Activated CD4-positive, alpha-beta T cell treated with anti-CD3 and anti-CD28 coated beads for 36 hours (primary cell): ENCODE measurements at regions not wholly inside any gene's neighbourhood (a gene's known extent, or its start where the extent isn't known, plus 50 kb on each side); places are given as distances from the start of the nearest gene placed in this dataset.

ENCODE experiments used
- ATAC-seq: fragments of 200-7000 bp; cut with Tn5 transposase; one replicate; pipeline ENCODE4 v1.10.0; 2021; ENCODE audit warnings: mild to moderate bottlenecking, moderate library complexity
- CTCF ChIA-PET: fragments of 350-600 bp; sonication (Branson Sonifier 250); formaldehyde crosslinking; loops from one replicate; lab custom pipeline; 2021; ENCODE audit warnings: antibody characterized with exemption; lab: Charles Lee
- POLR2A ChIA-PET: fragments of 350-600 bp; sonication (Branson Sonifier 250); formaldehyde crosslinking; loops from one replicate; lab custom pipeline; 2021; ENCODE audit warnings: antibody characterized with exemption, inconsistent platforms; lab: Charles Lee
- DNase-seq: peaks from one replicate; pipeline ENCODE4 v3.0.0-alpha.2; 2020
- H3K27ac Mint-ChIP-seq: one replicate; pipeline ENCODE4 v1.8.0; 2021; ENCODE audit warnings: mixed read lengths
- H3K27me3 Mint-ChIP-seq: one replicate; pipeline ENCODE4 v1.8.0; 2021; ENCODE audit warnings: mixed read lengths
- H3K36me3 Mint-ChIP-seq: one replicate; pipeline ENCODE4 v1.8.0; 2021; ENCODE audit warnings: low read depth, mixed read lengths
- H3K4me1 Mint-ChIP-seq: one replicate; pipeline ENCODE4 v1.8.0; 2021; ENCODE audit warnings: mixed read lengths
- H3K4me3 Mint-ChIP-seq: one replicate; pipeline ENCODE4 v1.8.0; 2021; ENCODE audit warnings: mild to moderate bottlenecking, moderate library complexity, mixed read lengths
- H3K9me3 Mint-ChIP-seq: one replicate; pipeline ENCODE4 v1.8.0; 2021; ENCODE audit warnings: low read depth, mixed read lengths
- intact Hi-C, 2 experiments: fragments of 100-400 bp; cut with DNase I in 1 of 2; cut with micrococcal nuclease in 1 of 2; formaldehyde crosslinking; loops; one replicate each; pipeline versions ENCODE4 v1.14.2 to v1.15.1; 2022 to 2024; cut with DNase I, micrococcal nuclease

GRCh38 chr5:74063346-74063745, 437.4 kb downstream of the ARHGEF28 start:
- no peaks in the 10 kb centered on the region for H3K9me3 Mint-ChIP-seq
- intact Hi-C loops: no loop called here
- H3K4me1 Mint-ChIP-seq: no peaks in the 10 kb centered on the region
- CTCF ChIA-PET: no interaction called here
- ATAC-seq (no peak), DNase-seq (no peak)
- no peak overlapping the region for H3K4me3 Mint-ChIP-seq
- H3K27ac Mint-ChIP-seq: no peak overlapping the region
- POLR2A ChIA-PET: no interaction called here
- H3K27me3 Mint-ChIP-seq: peaks cover 2% of the 10 kb centered on the region
- no peaks in the 10 kb centered on the region for H3K36me3 Mint-ChIP-seq

DNA sequence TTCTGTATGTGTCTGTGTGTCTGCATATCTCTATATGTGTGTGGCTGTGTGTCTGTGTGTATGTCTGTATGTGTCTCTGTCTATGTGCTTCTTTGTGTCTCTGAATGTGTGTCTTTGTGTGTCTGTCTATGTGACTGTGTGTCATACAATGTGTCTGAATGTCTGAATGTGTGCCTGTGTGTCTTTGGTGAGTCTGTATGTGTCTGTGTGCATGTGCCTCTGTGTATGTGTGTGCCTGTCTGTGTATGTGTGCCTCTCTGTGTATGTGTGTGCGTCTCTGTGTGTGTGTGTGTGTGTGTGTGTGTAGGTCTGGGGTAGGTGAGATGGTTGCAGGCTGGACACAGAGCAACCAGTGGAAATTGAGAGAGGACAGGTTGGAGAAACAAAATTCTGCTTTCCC, 435.3 kb downstream of the ARHGEF28 start:
- no peaks in the 10 kb centered on the region for H3K36me3 Mint-ChIP-seq
- CTCF ChIA-PET: interaction anchor here (0.6 kb wide), 1 partner anchor 12 kb away, joined by 3 read pairs; no protein-coding TSS in a partner anchor
- no peaks in the 10 kb centered on the region for H3K4me1 Mint-ChIP-seq
- no peak overlapping the region for H3K27ac Mint-ChIP-seq
- H3K4me3 Mint-ChIP-seq: no peak overlapping the region
- H3K9me3 Mint-ChIP-seq: no peaks in the 10 kb centered on the region
- DNase-seq (no peak), ATAC-seq (no peak)
- peaks cover 4% of the 10 kb centered on the region for H3K27me3 Mint-ChIP-seq
- POLR2A ChIA-PET: interaction anchor here (0.6 kb wide), 1 partner anchor 1964 kb away, joined by 3 read pairs; no protein-coding TSS in a partner anchor
- intact Hi-C loops: no loop called here

GRCh38 chr5:74059706-74060105, 433.7 kb downstream of the ARHGEF28 start:
- no peak for ATAC-seq
- POLR2A ChIA-PET: no interaction called here
- Mint-ChIP-seq H3K9me3 (no peaks in the 10 kb centered on the region), H3K36me3 (no peaks in the 10 kb centered on the region), H3K27me3 (peaks cover 4% of the 10 kb centered on the region), H3K4me3 (no peak overlapping the region), H3K27ac (no peak overlapping the region), H3K4me1 (no peaks in the 10 kb centered on the region)
- CTCF ChIA-PET: no interaction called here
- no peak for DNase-seq
- intact Hi-C loops: no loop called here

GRCh38 chr5:74056789-74057164, 430.8 kb downstream of the ARHGEF28 start:
- intact Hi-C loops: no loop called here
- no peak for ATAC-seq
- no peak overlapping the region for H3K4me3 Mint-ChIP-seq

DNA sequence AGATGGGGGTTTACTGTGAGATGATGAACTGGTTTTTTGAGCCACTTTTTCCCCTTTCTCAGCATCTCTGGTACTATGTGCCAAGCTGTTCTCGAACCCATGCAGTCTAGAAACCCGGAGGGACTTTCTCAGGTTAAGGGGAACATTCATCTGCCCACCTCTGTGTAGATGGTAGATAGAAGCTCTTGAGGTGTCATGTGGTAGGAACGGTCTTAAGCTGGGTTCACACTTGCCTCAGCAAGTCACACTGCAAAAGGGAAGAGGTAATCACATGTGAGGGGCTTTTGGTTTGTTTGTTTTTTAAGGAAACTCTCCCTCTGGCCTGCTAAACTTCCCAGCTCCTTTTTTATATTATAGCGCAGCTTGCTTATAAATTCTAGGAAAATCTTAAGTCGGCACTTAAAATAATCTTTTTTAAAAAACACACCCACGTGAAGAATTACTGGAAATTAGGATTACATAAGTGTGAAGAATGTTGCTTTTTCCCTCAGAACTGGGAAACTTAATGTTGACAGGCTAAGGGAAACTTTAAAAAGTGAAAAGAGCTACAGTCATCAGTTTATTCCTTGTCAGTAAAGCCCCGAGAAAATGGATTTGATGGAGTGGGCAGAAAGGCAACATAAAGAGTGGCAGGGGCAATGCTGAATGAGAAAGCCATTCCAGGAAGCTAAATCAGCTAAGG, 430.3 kb downstream of the ARHGEF28 start:
- H3K27ac Mint-ChIP-seq: no peak overlapping the region
- intact Hi-C loops: no loop called here
- H3K36me3 Mint-ChIP-seq: no peaks in the 10 kb centered on the region
- POLR2A ChIA-PET: interaction anchor here (0.6 kb wide), 1 partner anchor 9 kb away, joined by 5 read pairs; no protein-coding TSS in a partner anchor
- H3K4me3 Mint-ChIP-seq: no peak overlapping the region
- H3K9me3 Mint-ChIP-seq: no peaks in the 10 kb centered on the region
- DNase-seq (no peak), ATAC-seq (no peak)
- CTCF ChIA-PET: no interaction called here
- no peaks in the 10 kb centered on the region for H3K4me1 Mint-ChIP-seq
- peaks cover 13% of the 10 kb centered on the region for H3K27me3 Mint-ChIP-seq

More at GRCh38 chr5:74056789-74057164, 430.8 kb downstream of the ARHGEF28 start:
- Mint-ChIP-seq H3K36me3 (no peaks in the 10 kb centered on the region), H3K4me1 (no peaks in the 10 kb centered on the region), H3K27ac (no peak overlapping the region), H3K9me3 (no peaks in the 10 kb centered on the region), H3K27me3 (peaks cover 13% of the 10 kb centered on the region)
- POLR2A ChIA-PET: interaction anchor here (0.6 kb wide), 1 partner anchor 9 kb away, joined by 5 read pairs; no protein-coding TSS in a partner anchor
- DNase-seq: no peak
- CTCF ChIA-PET: no interaction called here

DNA sequence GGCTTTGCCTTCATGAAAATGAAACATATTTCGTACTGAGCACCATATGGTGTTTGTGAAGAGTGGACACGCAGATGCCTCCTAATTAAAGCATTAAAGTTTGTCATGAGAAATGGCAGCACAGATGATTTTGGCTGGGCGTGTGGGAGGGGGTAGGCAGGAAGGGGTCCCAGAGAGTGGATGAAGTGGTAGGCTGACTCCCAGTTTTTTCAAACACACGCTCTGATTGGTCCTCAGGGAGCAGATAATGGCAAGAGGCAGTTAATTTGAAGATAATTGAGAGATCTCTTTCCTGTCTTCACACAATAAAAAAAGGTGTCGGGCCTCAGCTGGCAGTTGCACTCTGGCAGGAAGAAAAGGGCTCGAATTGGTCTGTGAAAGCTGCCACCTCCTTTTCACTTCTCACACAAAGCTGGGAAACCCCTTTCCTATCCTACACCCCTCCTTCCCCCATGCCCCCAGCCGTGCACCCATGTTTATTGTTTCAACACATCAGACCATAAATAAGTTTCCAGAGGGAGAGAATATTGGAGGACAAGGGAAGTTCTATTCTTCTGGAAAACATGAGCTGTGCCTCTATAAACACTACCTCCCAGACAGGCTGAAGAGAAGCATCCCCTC, 429.6 kb downstream of the ARHGEF28 start:
- H3K27ac Mint-ChIP-seq: no peak overlapping the region
- no peak overlapping the region for H3K4me3 Mint-ChIP-seq
- no peaks in the 10 kb centered on the region for H3K9me3 Mint-ChIP-seq
- ChIA-PET CTCF (no interaction called here), POLR2A (no interaction called here)
- H3K27me3 Mint-ChIP-seq: peaks cover 13% of the 10 kb centered on the region
- H3K4me1 Mint-ChIP-seq: no peaks in the 10 kb centered on the region
- ATAC-seq (no peak), DNase-seq (no peak)
- no peaks in the 10 kb centered on the region for H3K36me3 Mint-ChIP-seq
- intact Hi-C loops: no loop called here

- DNase-seq (no peak), ATAC-seq (no peak)
- Mint-ChIP-seq H3K9me3 (no peaks in the 10 kb centered on the region), H3K27ac (no peak overlapping the region), H3K36me3 (no peaks in the 10 kb centered on the region), H3K27me3 (peaks cover 17% of the 10 kb centered on the region), H3K4me3 (no peak overlapping the region), H3K4me1 (no peaks in the 10 kb centered on the region)
- ChIA-PET POLR2A (no interaction called here), CTCF (no interaction called here)
- intact Hi-C loops: no loop called here
These were observed 428.8 kb downstream of the ARHGEF28 start for GRCh38 chr5:74054641-74055421.

GRCh38 chr5:74054139-74054538, 428.1 kb downstream of the ARHGEF28 start:
- DNase-seq (no peak), ATAC-seq (no peak)
- no peaks in the 10 kb centered on the region for H3K9me3 Mint-ChIP-seq
- no peaks in the 10 kb centered on the region for H3K36me3 Mint-ChIP-seq
- H3K4me1 Mint-ChIP-seq: no peaks in the 10 kb centered on the region
- intact Hi-C loops: no loop called here
- H3K27me3 Mint-ChIP-seq: peaks cover 16% of the 10 kb centered on the region
- CTCF ChIA-PET: no interaction called here
- POLR2A ChIA-PET: no interaction called here
- no peak overlapping the region for H3K27ac Mint-ChIP-seq
- H3K4me3 Mint-ChIP-seq: no peak overlapping the region

DNA sequence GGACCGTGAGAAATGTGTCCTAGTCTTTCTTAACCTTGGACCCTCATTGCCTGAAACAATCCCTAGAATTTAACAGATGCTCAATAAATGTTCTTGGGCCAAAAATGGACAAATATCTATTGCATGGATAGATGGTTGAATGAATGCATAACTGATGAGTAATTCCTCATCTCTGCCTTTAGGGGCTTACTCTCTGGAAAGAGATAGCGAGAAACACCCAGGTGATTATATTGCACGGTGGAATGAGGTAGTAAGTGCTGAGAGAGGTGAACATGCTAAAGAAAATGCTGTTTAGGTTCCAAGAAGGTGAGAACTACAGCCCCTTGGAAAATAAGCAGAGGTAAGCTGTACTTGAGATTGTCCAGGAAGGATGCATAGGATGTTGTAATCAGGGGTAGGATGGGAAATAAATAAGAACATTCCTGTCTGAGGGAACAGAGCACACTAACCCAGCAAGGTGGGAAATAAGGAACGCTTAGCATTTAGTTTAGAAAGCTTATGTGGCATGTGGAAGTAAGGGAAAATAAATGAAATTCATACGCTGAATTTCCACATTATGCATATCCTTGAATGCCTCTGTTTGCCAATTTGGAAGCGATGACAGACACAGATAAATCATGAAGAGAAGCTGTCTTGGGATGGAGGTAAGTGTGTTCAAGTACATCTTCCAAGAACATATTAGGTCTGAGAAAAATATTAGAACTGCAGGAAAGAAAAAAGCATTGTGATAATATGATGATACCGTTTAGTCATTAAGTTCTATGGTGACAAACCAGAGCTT, 426.6 kb downstream of the ARHGEF28 start:
- DNase-seq (no peak), ATAC-seq (no peak)
- intact Hi-C loops: no loop called here
- peaks cover 15% of the 10 kb centered on the region for H3K27me3 Mint-ChIP-seq
- no peak overlapping the region for H3K27ac Mint-ChIP-seq
- ChIA-PET CTCF (interaction anchor here (0.9 to 1.4 kb wide), 4 partner anchors 10 to 22 kb away, joined by 3 to 4 read pairs (median 3); no protein-coding TSS in a partner anchor), POLR2A (no interaction called here)
- no peaks in the 10 kb centered on the region for H3K9me3 Mint-ChIP-seq
- no peaks in the 10 kb centered on the region for H3K36me3 Mint-ChIP-seq
- H3K4me1 Mint-ChIP-seq: no peaks in the 10 kb centered on the region
- H3K4me3 Mint-ChIP-seq: no peak overlapping the region

- H3K9me3 Mint-ChIP-seq: no peaks in the 10 kb centered on the region
- no peak overlapping the region for H3K4me3 Mint-ChIP-seq
- H3K27ac Mint-ChIP-seq: no peak overlapping the region
- H3K27me3 Mint-ChIP-seq: peaks cover 15% of the 10 kb centered on the region
- no peaks in the 10 kb centered on the region for H3K4me1 Mint-ChIP-seq
- intact Hi-C loops: no loop called here
- ATAC-seq (no peak), DNase-seq (no peak)
- CTCF ChIA-PET: interaction anchor here (0.7 kb wide), 1 partner anchor 22 kb away, joined by 3 read pairs; no protein-coding TSS in a partner anchor
- H3K36me3 Mint-ChIP-seq: no peaks in the 10 kb centered on the region
- POLR2A ChIA-PET: no interaction called here
These were observed 425.1 kb downstream of the ARHGEF28 start for GRCh38 chr5:74051076-74051475.

DNA sequence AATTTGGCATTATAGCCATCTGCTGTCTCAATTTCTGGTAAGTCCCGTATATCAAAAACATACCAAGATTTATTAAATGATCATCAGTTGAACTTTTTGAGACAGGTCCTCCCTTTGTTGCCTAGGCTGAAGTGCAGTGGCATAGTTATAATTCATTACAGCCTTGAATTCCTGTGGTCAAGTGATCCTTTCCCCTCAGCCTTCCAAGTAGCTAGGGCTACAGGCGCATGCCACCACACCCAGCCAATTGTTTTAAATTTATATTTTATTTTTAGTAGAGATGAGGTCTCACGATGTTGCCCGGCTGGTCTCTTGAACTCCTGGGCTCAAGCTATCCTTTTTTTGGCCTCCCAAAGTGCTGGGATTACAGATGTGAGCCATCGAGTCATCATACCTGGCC, 418.9 kb downstream of the ARHGEF28 start:
- Mint-ChIP-seq H3K4me3 (no peak overlapping the region), H3K9me3 (no peaks in the 10 kb centered on the region), H3K36me3 (no peaks in the 10 kb centered on the region), H3K4me1 (no peaks in the 10 kb centered on the region), H3K27me3 (peaks cover 9% of the 10 kb centered on the region), H3K27ac (no peak overlapping the region)
- intact Hi-C loops: no loop called here
- ChIA-PET CTCF (interaction anchor here (0.6 to 0.7 kb wide), 2 partner anchors 101 to 152 kb away, joined by 3 to 4 read pairs; no protein-coding TSS in a partner anchor), POLR2A (no interaction called here)
- DNase-seq: no peak
- ATAC-seq: no peak
